Thymus (tissue), 11 donors: ENCODE measurements at regions not wholly inside any gene's neighbourhood (a gene's known extent, or its start where the extent isn't known, plus 50 kb on each side); places are given as distances from the start of the nearest gene placed in this dataset.

Experiments
- DNase-seq, 9 donors: peaks; one replicate each; pipeline ENCODE4 v3.0.0-alpha.2; 2013; ENCODE audit warnings: low spot score in 9 of 9, low read depth in 6 of 9, missing footprints in 1 of 9
- H3K27ac ChIP-seq, 2 donors: one replicate each; pipeline ENCODE4 v1.5.1; 2013; ENCODE audit warnings: control low read depth in 1 of 2, low read depth in 1 of 2, low read length in 1 of 2, mild to moderate bottlenecking in 1 of 2, moderate library complexity in 1 of 2
- H3K27me3 ChIP-seq, 2 donors: one replicate each; pipeline ENCODE4 v1.5.1; 2013; ENCODE audit warnings: low read length in 1 of 2; ENCODE audit not compliant: control insufficient read depth in 2 of 2, insufficient read depth in 1 of 2
- H3K36me3 ChIP-seq, 2 donors: one replicate each; pipeline ENCODE4 v1.5.1; 2013; ENCODE audit warnings: low read length in 1 of 2, mild to moderate bottlenecking in 1 of 2, moderate library complexity in 1 of 2; ENCODE audit not compliant: control insufficient read depth in 2 of 2, insufficient read depth in 2 of 2
- H3K4me1 ChIP-seq, 2 donors: one replicate each; pipeline ENCODE4 v1.5.1; 2013; ENCODE audit warnings: low read length in 2 of 2; ENCODE audit not compliant: control insufficient read depth in 2 of 2, insufficient read depth in 2 of 2
- H3K4me3 ChIP-seq, 2 donors: one replicate each; pipeline ENCODE4 v1.5.1; 2013; ENCODE audit warnings: low read length in 2 of 2, control low read depth in 1 of 2, mild to moderate bottlenecking in 1 of 2
- H3K9me3 ChIP-seq, 2 donors: one replicate each; pipeline ENCODE4 v1.5.1; 2013; ENCODE audit warnings: low read length in 1 of 2, mild to moderate bottlenecking in 1 of 2; ENCODE audit not compliant: control insufficient read depth in 2 of 2, insufficient read depth in 1 of 2
- WGBS: extraction: QIAGEN DNeasy Blood & Tissue Kit; methylation state at CpG from one replicate; pipeline ENCODE4 v1.1.7; 2013; 5-methylcytosine and 5-hydroxymethylcytosine counted together
- donor health status: healthy.

DNA sequence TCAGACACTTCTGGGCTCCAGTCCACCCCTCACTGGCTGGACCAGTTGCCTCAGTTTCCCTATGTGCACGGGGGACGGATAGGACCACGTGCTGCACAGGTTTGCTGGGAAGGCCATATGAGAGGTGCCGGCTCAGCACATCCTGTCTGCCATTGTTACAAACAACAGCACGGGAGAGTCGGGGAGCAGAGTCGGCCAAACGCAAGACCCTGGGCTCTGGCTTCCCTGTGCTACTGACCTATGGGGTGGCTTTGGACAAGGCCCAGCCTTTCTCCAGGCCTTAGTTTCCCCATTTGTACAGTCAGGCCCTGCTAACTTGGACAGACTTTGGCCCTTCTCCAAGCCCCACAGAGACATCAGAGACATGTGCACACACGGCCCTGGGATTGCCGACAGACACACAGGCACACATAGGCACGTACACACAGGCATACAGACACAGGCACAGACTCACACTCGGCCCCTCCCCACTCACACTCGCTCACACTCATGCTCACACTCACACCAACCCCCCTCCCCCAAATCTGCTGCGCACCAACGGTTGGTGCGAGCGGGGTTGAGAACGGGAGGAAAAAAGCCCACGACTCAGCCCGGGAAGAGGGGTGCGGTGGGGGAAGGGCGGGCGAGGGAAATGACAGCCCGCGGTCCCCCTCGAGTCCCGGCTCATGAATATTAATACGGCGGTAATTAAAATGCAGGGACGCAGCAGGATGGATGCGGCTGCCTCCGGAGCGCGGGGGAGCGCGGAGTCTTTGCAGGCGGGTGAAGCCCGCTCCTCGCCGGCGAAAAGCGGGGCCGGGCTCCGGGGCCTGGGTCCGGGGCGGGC lies 133.0 kb downstream of the C9orf50 start:
- peak overlapping the region; percentile 6 to 47 for H3K4me3 ChIP-seq
- H3K9me3 ChIP-seq, result no peaks in the 10 kb centered on the region
- DNase-seq, result peak in 1 of 9 donors; percentile 49
- 16% methylated on average over 46 of the region's 46 CpGs for WGBS
- H3K27ac ChIP-seq, result peak overlapping the region; percentile 65 to 89
- peaks cover 0 to 2% of the 10 kb centered on the region in 2 donors for H3K36me3 ChIP-seq
- peaks cover 36 to 95% of the 10 kb centered on the region in 2 donors for H3K27me3 ChIP-seq
- H3K4me1 ChIP-seq, result peaks cover 3 to 63% of the 10 kb centered on the region in 2 donors

DNA sequence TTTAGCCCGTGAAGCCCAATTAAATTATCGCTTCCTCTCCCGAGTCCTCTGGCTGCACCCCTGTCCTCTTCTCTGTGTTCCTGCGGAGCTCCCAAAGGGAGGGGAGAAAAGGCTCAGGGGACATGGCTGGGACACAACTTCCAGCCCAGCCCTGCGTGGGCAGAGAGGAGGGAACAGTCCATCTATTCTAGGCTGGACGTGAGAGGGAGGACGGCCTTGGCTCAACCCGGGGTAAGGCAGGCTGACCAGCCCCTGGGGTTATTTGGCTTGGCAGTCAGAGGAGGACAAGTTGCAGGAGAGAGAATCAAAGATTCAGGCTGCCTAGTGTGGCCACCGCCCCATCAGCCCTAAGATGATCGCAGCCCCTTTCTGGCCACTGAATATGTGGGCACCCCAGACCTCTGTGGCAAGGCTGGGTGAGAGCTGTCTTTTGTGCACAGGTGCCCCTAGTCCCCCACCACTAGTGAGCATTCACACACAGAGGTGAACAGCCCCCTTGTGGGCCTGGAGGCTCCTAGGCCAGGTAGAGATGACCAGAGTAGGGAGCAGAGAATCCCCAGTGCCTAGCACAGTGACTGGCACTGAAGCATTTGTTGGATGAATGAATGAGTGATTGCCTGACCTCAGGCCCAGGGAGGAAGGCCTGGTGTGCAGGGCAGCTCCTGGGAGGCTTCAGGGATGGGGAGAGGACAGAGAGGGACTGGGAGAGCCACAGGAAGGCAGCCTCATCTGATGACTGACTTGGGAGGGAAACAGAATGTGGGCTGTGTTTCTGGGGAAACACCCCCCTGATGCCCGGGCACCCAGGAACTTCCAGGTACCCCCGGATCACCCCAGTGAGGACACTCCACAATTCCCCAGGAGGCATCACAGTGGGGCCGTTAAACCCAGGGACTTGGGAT lies 133.9 kb downstream of the C9orf50 start:
- WGBS, result 94% methylated on average over 13 of the region's 13 CpGs
- Histone ChIP-seq H3K36me3 (peaks cover 0 to 2% of the 10 kb centered on the region in 2 donors), H3K4me3 (no peak overlapping the region), H3K4me1 (peaks cover 3 to 64% of the 10 kb centered on the region in 2 donors), H3K27ac (peak overlapping the region; percentile 65 to 89), H3K27me3 (peaks cover 45 to 97% of the 10 kb centered on the region in 2 donors), H3K9me3 (no peaks in the 10 kb centered on the region)
- DNase-seq, result no peak

DNA sequence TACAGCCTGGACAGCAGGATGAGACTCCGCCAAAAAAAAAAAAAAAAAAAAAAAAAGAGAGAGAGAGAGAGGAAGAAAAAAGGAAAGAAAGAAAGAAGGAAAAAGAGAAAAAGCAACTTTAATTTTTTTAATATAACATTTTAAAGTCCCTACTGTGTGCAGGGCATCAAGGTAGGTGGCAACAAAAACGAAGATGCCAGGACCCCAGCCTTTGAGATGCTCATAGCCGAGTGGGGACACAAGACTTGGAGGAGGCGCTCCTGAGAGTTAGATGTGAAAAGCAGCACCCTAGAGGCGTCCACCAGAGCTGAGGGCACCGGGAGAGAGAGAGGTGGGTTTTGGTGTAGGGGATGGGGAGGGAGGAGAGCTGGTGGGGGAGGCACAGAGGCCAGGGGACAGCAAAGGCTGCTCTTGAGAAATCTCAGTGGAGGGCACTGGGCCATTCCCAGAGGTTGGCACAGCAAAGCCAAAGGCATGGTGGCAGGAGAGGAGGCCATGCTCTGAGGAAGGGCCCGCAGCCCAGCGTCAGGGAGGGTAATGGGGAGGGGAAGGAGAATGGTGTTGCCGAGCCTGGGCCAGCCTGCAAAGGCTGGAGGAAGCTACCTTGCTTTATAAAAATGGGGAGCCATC lies 135.6 kb downstream of the C9orf50 start:
- Histone ChIP-seq H3K9me3 (no peaks in the 10 kb centered on the region), H3K4me3 (no peak overlapping the region), H3K27ac (peak overlapping the region; percentile 4 to 31), H3K36me3 (peaks cover 0 to 1% of the 10 kb centered on the region in 2 donors), H3K27me3 (peaks cover 62 to 100% of the 10 kb centered on the region in 2 donors), H3K4me1 (peaks cover 3 to 59% of the 10 kb centered on the region in 2 donors)
- 94% methylated on average over 9 of the region's 9 CpGs for WGBS
- DNase-seq, result no peak

DNA sequence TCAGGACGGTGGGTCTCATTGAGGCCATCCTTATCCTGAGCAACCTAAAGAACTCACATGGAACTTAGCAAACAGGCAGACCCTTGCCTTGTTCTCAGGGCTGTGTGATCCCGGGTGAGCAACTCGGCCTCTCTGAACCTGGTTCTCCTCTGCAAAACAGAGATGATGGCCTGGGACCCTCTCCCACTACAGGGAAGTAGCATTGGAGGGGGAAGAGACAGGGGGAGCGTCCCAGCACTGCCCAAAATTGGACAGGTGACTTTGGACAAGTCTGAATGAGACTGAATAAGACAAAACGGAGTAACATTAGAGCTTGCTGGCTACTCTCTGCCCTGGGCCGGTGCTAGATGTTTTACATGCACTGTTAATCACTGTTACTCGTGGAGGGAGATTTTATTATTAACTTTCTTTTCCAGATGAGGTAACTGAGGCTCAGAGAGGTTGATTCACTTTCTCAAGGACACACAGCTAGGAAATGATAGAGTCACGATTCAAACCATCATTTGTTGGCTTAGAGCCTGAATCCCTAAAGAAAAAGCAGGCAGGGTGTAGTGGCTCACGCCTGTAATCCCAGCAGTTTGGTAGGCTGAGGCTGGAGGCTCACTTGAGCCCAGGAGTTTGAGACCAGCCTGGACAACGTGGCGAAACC lies 136.4 kb downstream of the C9orf50 start:
- DNase-seq, result no peak
- no peak overlapping the region for H3K4me3 ChIP-seq
- H3K27me3 ChIP-seq, result peaks cover 64 to 98% of the 10 kb centered on the region in 2 donors
- WGBS, result 93% methylated on average over 11 of the region's 11 CpGs
- H3K4me1 ChIP-seq, result peaks cover 3 to 51% of the 10 kb centered on the region in 2 donors
- H3K36me3 ChIP-seq, result no peaks in the 10 kb centered on the region
- no peaks in the 10 kb centered on the region for H3K9me3 ChIP-seq
- peak overlapping the region; percentile 83 to 90 for H3K27ac ChIP-seq

DNA sequence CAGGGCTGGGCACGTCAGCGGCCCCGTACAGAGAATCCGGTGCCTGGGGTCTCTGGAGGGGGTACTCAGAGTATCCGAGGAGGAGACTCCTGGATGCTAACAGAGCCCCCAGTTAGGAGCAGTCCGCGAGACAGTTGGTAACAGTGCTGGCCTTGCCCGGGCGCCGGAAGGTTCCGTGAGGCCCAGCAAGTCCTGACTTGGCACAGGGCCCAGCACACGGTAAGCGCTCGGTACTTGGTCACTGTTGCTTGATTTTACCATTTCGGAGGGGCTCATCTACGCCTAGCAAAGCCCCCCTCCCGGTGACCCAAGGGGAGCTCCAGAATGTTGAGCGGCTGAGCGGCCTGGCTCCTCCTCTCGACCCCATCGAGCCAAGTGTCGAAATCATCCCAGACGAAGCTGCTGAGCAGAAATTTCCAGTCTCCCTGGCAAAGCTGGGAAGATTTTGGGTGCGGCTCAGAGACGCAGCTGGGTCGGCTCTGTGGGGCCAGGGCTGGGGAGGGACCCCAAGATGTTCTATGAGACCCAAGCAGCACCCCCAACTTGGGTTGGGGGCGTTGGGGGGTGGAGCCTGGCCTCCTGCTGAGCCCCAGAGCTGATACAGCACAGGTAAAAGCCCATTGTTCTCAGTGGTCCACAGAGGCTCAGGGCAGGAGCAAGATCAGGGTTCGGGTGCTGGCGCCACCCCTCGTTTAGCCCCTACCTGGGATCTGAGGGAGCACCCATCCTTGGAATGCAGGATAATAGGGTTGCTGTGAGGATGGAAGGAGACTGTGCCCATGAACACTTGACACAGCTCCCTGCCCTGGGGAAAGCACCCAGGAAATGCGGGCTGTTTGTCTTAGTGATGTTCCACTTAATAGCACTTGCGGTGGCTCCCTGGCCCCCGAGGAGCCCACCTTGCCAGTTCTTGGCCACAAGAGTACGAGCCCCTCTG lies 137.2 kb downstream of the C9orf50 start:
- Histone ChIP-seq H3K9me3 (no peaks in the 10 kb centered on the region), H3K4me3 (peak overlapping the region in 1 of 2 donors; percentile 48), H3K4me1 (peaks cover 3 to 45% of the 10 kb centered on the region in 2 donors)

DNA sequence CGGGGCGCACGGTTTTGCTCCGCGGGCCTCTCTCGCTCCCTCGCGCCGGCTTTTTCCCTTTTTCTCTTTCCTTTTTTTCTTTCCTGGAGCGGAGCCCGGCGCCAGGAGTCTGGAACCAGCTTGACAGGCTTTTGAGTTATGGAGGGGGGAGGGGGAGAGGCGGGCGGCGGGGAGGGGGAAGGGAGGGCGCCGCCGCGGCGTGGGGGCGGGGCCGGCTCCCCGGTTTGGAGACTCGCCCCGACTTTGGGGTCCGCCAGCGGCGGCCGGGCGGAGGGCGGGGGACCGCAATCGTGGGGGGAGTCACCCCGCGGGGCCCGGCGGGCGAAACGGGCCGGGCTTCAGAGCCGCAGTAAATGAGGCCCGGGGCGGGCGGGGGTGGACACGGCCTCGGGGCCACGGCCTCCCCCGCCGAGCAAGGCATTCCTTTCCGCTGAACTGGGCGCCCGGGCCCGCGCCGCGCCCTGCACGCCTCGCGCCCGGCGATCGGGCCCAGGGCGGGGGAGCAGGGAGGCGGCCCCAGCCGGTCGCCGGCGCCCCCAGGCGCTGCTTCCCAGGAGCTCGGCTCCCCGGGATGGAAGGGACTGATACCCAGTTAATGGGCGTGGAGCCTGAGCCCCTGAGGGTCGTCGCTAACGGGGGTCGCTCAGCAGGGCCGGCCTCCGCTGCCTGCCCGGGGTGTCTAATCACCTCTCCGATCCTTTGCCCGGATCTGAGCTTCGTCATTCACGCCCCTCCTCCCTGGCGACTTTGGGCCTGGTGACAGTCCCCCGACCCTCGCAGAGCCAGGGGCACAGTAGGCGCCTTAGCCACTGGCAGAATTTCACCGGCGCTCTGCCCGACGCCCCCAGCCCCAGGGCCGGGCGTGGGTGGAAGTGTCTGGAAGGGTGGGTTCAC lies 138.1 kb downstream of the C9orf50 start:
- Histone ChIP-seq H3K27me3 (peaks cover 58 to 91% of the 10 kb centered on the region in 2 donors), H3K4me1 (peaks cover 0 to 38% of the 10 kb centered on the region in 2 donors), H3K27ac (peak overlapping the region; percentile 83 to 90), H3K4me3 (peak overlapping the region in 1 of 2 donors; percentile 48), H3K9me3 (no peaks in the 10 kb centered on the region), H3K36me3 (no peaks in the 10 kb centered on the region)
- peak in 1 of 9 donors; percentile 47 for DNase-seq
- WGBS, result 4% methylated on average over 93 of the region's 93 CpGs

More for the DNA sequence above, 137.2 kb downstream of the C9orf50 start:
- Histone ChIP-seq H3K36me3 (no peaks in the 10 kb centered on the region), H3K27ac (peak overlapping the region; percentile 83 to 90), H3K27me3 (peaks cover 64 to 97% of the 10 kb centered on the region in 2 donors)
- WGBS, result 64% methylated on average over 34 of the region's 34 CpGs
- peak in 1 of 9 donors; percentile 30 for DNase-seq

DNA sequence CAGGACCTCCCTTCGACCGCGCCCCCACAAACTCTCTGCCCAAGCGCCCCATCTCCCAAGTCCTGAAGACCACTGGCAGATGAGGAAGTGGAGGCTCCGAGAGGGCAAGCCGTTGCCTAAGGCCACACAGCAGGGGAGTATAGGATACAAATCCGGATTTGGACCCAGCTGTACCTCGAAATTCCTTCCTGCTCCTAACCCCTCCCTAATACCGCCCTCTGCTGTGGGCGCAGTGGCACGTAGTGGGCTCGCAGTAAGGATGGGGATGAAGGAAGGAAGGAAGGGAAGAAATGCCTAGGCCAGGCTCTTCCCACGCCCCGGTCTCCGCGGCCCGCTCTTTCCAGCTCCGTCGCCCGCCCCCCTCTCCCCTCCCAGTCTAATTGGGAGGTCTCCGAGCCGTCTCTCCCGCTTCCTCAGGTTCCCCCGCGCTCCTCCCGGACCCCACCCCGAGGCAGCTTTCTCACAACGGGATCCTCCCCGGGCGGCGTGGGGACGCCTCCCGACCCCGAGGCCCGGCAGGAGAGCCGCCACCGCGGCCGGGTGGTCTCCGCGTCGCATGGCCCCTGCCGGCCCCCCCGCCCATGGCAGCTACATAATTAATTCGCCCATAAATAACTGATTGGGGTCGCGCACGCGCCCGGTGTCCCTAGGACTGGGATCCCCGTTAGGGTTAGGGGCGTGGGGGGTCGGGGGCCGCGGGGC lies 138.9 kb downstream of the C9orf50 start:
- 18% methylated on average over 55 of the region's 55 CpGs for WGBS
- Histone ChIP-seq H3K9me3 (no peaks in the 10 kb centered on the region), H3K36me3 (no peaks in the 10 kb centered on the region), H3K27me3 (peaks cover 58 to 87% of the 10 kb centered on the region in 2 donors), H3K4me3 (peak overlapping the region in 1 of 2 donors; percentile 48), H3K4me1 (peaks cover 0 to 36% of the 10 kb centered on the region in 2 donors), H3K27ac (peak overlapping the region; percentile 57 to 80)
- no peak for DNase-seq
